H1 (cell line): ENCODE measurements at regions not wholly inside any gene's neighbourhood (a gene's known extent, or its start where the extent isn't known, plus 50 kb on each side); places are given as distances from the start of the nearest gene placed in this dataset.

ENCODE experiments used
- CTCF ChIA-PET: fragments of 300-600 bp; sonication (Branson Sonifier 250); formaldehyde crosslinking; loops from one replicate; lab custom pipeline; 2021; ENCODE audit not compliant: partially characterized antibody; lab: Charles Lee
- POLR2A ChIA-PET: fragments of 300-600 bp; sonication (Branson Sonifier 250); formaldehyde crosslinking; loops from one replicate; lab custom pipeline; 2021; ENCODE audit warnings: inconsistent platforms; ENCODE audit not compliant: partially characterized antibody; lab: Charles Lee
- DNase-seq, 2 experiments: peaks; one replicate each; pipeline versions ENCODE4 v3.0.0 to v3.0.0-alpha.2; 2010 to 2022; ENCODE audit warnings: low spot score in 2 of 2, low read depth in 1 of 2, mixed read lengths in 1 of 2
- FAIRE-seq: peaks from 2 replicates; lab custom pipeline; 2011; peaks lifted over from hg19 to GRCh38; lab: Jason Lieb, UNC
- H2AFZ ChIP-seq: 2 replicates; pipeline ENCODE4 v1.8.1; 2012; ENCODE audit warnings: low read length, inconsistent platforms
- H2AK5ac ChIP-seq: 2 replicates; pipeline ENCODE4 v1.6.1; 2013; ENCODE audit warnings: low read depth, low read length
- H2BK120ac ChIP-seq: replicated peaks from 2 replicates; pipeline ENCODE3; 2013; ENCODE audit warnings: low read depth, low read length, inconsistent platforms
- H2BK12ac ChIP-seq: 2 replicates; pipeline ENCODE4 v1.6.1; 2013; ENCODE audit warnings: low read depth, low read length
- H2BK15ac ChIP-seq: 2 replicates; pipeline ENCODE4 v1.6.1; 2013; ENCODE audit warnings: low read length
- H2BK20ac ChIP-seq: 2 replicates; pipeline ENCODE4 v1.6.1; 2013; ENCODE audit warnings: low read length
- H2BK5ac ChIP-seq: 2 replicates; pipeline ENCODE4 v1.6.1; 2013; ENCODE audit warnings: low read depth, low read length
- H3K14ac ChIP-seq: 2 replicates; pipeline ENCODE4 v1.6.1; 2013; ENCODE audit warnings: inconsistent platforms; ENCODE audit not compliant: insufficient read length
- H3K18ac ChIP-seq: 2 replicates; pipeline ENCODE4 v1.6.1; 2013; ENCODE audit warnings: low read length; ENCODE audit errors: extremely low read depth
- H3K23ac ChIP-seq: 2 replicates; pipeline ENCODE4 v1.6.1; 2013; ENCODE audit warnings: inconsistent platforms; ENCODE audit not compliant: insufficient read length
- H3K23me2 ChIP-seq: 2 replicates; pipeline ENCODE4 v1.6.1; 2013; ENCODE audit warnings: low read depth, low read length
- H3K27ac ChIP-seq: 2 replicates; pipeline ENCODE4 v1.6.1; 2011; ENCODE audit warnings: low read depth, low read length, inconsistent platforms
- H3K27me3 ChIP-seq, 4 experiments: replicated peaks in 1 of 4; 1 replicate in 1 of 4; 2 replicates in 3 of 4; pipeline versions ENCODE4 v1.6.1 to v1.8.1; 2011 to 2013; ENCODE audit warnings: low read length in 3 of 4, mild to moderate bottlenecking in 3 of 4, inconsistent platforms in 2 of 4, mixed read lengths in 2 of 4, moderate library complexity in 1 of 4; ENCODE audit not compliant: control insufficient read depth in 3 of 4, insufficient read depth in 3 of 4; ENCODE audit errors: extremely low read depth in 1 of 4
- H3K36me3 ChIP-seq, 4 experiments: 2 replicates each; pipeline versions ENCODE4 v1.6.1 to v1.8.1; 2011 to 2013; ENCODE audit warnings: mild to moderate bottlenecking in 4 of 4, low read length in 3 of 4, moderate library complexity in 2 of 4, control low read depth in 1 of 4, inconsistent platforms in 1 of 4; ENCODE audit not compliant: insufficient read depth in 4 of 4, control insufficient read depth in 2 of 4
- H3K4ac ChIP-seq: replicated peaks from 2 replicates; pipeline ENCODE3; 2013; ENCODE audit warnings: low read length, low read depth, mixed read lengths, inconsistent platforms; ENCODE audit not compliant: insufficient read length
- H3K4me1 ChIP-seq, 4 experiments: replicated peaks in 1 of 4; 1 replicate in 1 of 4; 2 replicates in 3 of 4; pipeline versions ENCODE4 v1.6.1 to v1.8.1; 2011 to 2013; ENCODE audit warnings: low read length in 3 of 4, inconsistent platforms in 2 of 4, mixed read lengths in 1 of 4; ENCODE audit not compliant: insufficient read depth in 4 of 4, control insufficient read depth in 3 of 4
- H3K4me2 ChIP-seq, 2 experiments: 2 replicates each; pipeline versions ENCODE4 v1.6.1 to v1.8.1; 2011 to 2013; ENCODE audit warnings: low read depth in 2 of 2, low read length in 2 of 2, control low read depth in 1 of 2, inconsistent platforms in 1 of 2, mild to moderate bottlenecking in 1 of 2; ENCODE audit not compliant: insufficient read depth in 1 of 2
- H3K4me3 ChIP-seq, 4 experiments: fragments of 200-600, 300-600 bp in 1 of 4; sonication (generic), shearing (Covaris generic), sonication (Bioruptor Twin) in 1 of 4; 2 replicates each; pipeline versions ENCODE4 v1.5.1 to v1.8.1; 2011 to 2016; ENCODE audit warnings: low read length in 4 of 4, low read depth in 3 of 4, control low read depth in 2 of 4, inconsistent platforms in 2 of 4, mild to moderate bottlenecking in 2 of 4, mixed read lengths in 1 of 4, moderate library complexity in 1 of 4; ENCODE audit not compliant: insufficient read depth in 2 of 4; ENCODE audit errors: extremely low read depth in 1 of 4
- H3K56ac ChIP-seq: replicated peaks from 2 replicates; pipeline ENCODE3; 2013; ENCODE audit warnings: low read depth, mild to moderate bottlenecking, mixed read lengths, low read length, inconsistent platforms; ENCODE audit not compliant: insufficient read length
- H3K79me1 ChIP-seq: 2 replicates; pipeline ENCODE4 v1.6.1; 2013; ENCODE audit warnings: low read depth, low read length, control low read depth
- H3K79me2 ChIP-seq, 2 experiments: 2 replicates each; pipeline versions ENCODE4 v1.6.1 to v1.8.1; 2012 to 2013; ENCODE audit warnings: low read length in 2 of 2, mild to moderate bottlenecking in 2 of 2, inconsistent platforms in 1 of 2; ENCODE audit not compliant: insufficient read depth in 2 of 2, control insufficient read depth in 1 of 2
- H3K9ac ChIP-seq, 4 experiments: replicated peaks in 1 of 4; 1 replicate in 1 of 4; 2 replicates in 3 of 4; pipeline versions ENCODE4 v1.6.1 to v1.8.1; 2011 to 2013; ENCODE audit warnings: low read depth in 3 of 4, low read length in 3 of 4, control low read depth in 2 of 4, mild to moderate bottlenecking in 2 of 4, moderate library complexity in 2 of 4, inconsistent platforms in 1 of 4; ENCODE audit errors: extremely low read depth in 1 of 4
- H3K9me3 ChIP-seq, 2 experiments: 2 replicates each; pipeline versions ENCODE4 v1.6.1 to v1.8.1; 2012 to 2013; ENCODE audit warnings: mild to moderate bottlenecking in 2 of 2, moderate library complexity in 2 of 2, control low read depth in 1 of 2, inconsistent platforms in 1 of 2, low read depth in 1 of 2, low read length in 1 of 2, mixed read lengths in 1 of 2; ENCODE audit not compliant: insufficient read depth in 2 of 2
- H4K20me1 ChIP-seq, 2 experiments: replicated peaks in 1 of 2; 2 replicates each; pipeline versions ENCODE3 to v1.8.1; 2011 to 2013; ENCODE audit warnings: inconsistent platforms in 2 of 2, low read length in 2 of 2, mild to moderate bottlenecking in 1 of 2; ENCODE audit not compliant: insufficient read depth in 2 of 2, control insufficient read depth in 1 of 2
- H4K5ac ChIP-seq: 2 replicates; pipeline ENCODE4 v1.6.1; 2013; ENCODE audit warnings: low read length, low read depth, mixed read lengths, inconsistent platforms; ENCODE audit not compliant: insufficient read length
- H4K8ac ChIP-seq: 2 replicates; pipeline ENCODE4 v1.8.0; 2013; ENCODE audit warnings: mild to moderate bottlenecking, moderate library complexity, low read length, inconsistent platforms; ENCODE audit not compliant: insufficient read depth; ENCODE audit errors: extremely low read depth
- H4K91ac ChIP-seq: replicated peaks from 2 replicates; pipeline ENCODE3; 2013; ENCODE audit warnings: low read length, mixed read lengths, inconsistent platforms; ENCODE audit not compliant: insufficient read length
- CBX5 ChIP-seq: fragments of 300-800, 300-1000 bp; sonication (generic); IDR thresholded peaks from 2 replicates; pipeline ENCODE4 v1.7.1; 2016; ENCODE audit warnings: antibody characterized with exemption, low read length, low read depth
- KDM1A ChIP-seq: fragments of 200-600, 300-600 bp; sonication (generic); IDR thresholded peaks from 2 replicates; pipeline ENCODE4 v1.7.1; 2016; ENCODE audit warnings: mild to moderate bottlenecking, low read length, borderline replicate concordance
- POLR2A ChIP-seq, 2 experiments: IDR thresholded peaks; 1 replicate in 1 of 2; 2 replicates in 1 of 2; pipeline ENCODE4 v1.6.1; 2011; ENCODE audit warnings: low read depth in 2 of 2, low read length in 2 of 2, mild to moderate bottlenecking in 2 of 2; ENCODE audit errors: control extremely low read depth in 1 of 2
- POLR2AphosphoS5 ChIP-seq: IDR thresholded peaks from 2 replicates; pipeline ENCODE4 v1.6.1; 2011; ENCODE audit warnings: low read depth, low read length
- SIN3A ChIP-seq, 2 experiments: IDR thresholded peaks in 1 of 2; conservative IDR thresholded peaks in 1 of 2; 2 replicates each; pipeline ENCODE4 v1.6.1; 2011 to 2012; ENCODE audit warnings: low read length in 2 of 2, improper control_type of control experiment in 1 of 2, low read depth in 1 of 2, mild to moderate bottlenecking in 1 of 2
- SP1 ChIP-seq: IDR thresholded peaks from 2 replicates; pipeline ENCODE4 v1.6.1; 2011; ENCODE audit warnings: low read depth, low read length
- WGBS, 2 experiments: shearing (Covaris generic) in 1 of 2; methylation state at CpG; one replicate each; pipeline versions ENCODE4 v1.1.6 to v1.1.7; 2013 to 2015; ENCODE audit warnings: low lambda C conversion rate in 2 of 2, mixed read lengths in 2 of 2, inconsistent platforms in 1 of 2, low coverage in 1 of 2, missing lambda C conversion rate in 1 of 2; ENCODE audit not compliant: insufficient replicate concordance in 2 of 2, insufficient coverage in 1 of 2, insufficient read length in 1 of 2; ENCODE audit errors: extremely low coverage in 1 of 2, missing lambda C conversion rate in 1 of 2; 5-methylcytosine and 5-hydroxymethylcytosine counted together

DNA sequence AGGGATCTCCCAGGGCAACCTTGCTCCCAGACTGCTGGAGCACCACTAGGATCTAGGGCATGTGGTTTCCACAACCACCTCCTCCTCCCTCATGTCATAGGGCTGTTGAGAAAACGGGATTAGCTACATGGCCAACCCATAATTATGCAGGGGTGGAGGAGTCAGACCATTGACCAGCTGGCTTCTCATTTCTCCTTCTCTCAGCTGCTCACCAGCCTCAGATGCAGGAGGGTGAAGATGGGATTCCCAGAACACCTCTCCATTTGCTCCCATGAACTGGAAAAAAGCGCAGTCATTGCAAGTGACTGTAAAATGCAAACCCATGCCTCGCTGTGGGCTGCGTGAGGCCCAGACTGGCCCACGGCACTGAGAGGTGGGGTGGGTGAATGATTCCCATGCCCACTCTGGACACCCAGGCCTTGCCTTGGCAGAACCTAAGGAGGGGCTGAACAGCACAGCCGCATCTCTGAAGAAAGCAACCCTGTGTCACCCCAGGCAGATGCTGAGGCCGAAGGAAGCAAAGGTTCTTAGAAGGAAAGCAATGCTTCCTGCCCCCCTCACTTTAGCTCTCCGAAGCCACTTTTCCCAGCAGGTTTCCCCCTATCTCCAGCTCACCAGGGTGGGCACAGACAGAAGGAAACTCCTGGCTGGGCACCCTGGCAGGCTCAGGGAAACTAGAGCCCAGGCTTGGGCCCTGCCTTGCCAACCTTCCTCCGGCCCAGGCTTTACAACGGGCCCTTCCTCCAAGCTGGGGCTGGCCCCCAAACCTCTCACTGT is 69.6 kb upstream of the RTN4 start:
- no peak overlapping the region; the same call in 1 of the 2 replicates for H2AK5ac ChIP-seq
- no peak overlapping the region for H3K27ac ChIP-seq
- no peak overlapping the region for H3K4me2 ChIP-seq
- no peaks in the 10 kb centered on the region for H3K27me3 ChIP-seq
- WGBS, 2 experiments, result 89% methylated on average over 10 of the region's 10 CpGs; no CpG with 5 or more reads in 1 of the 2 experiments
- H3K9me3 ChIP-seq, result no peaks in the 10 kb centered on the region
- CTCF ChIA-PET, result interaction anchor here (0.9 to 5.9 kb wide), 11 partner anchors 11 to 207 kb away, joined by 3 to 26 read pairs (median 4); no protein-coding TSS in a partner anchor
- no peak overlapping the region for H3K9ac ChIP-seq
- no peak overlapping the region for H2BK5ac ChIP-seq
- H3K23ac ChIP-seq, result no peak overlapping the region
- no peaks in the 10 kb centered on the region for H3K23me2 ChIP-seq
- DNase-seq (no peak), FAIRE-seq (no peak)
- peak overlapping the region; percentile 71; the same call in 1 of the 2 replicates for H2AFZ ChIP-seq
- H3K56ac ChIP-seq, result no peak overlapping the region
- H2BK120ac ChIP-seq, result no peak overlapping the region
- H3K14ac ChIP-seq, result no peak overlapping the region
- no peak overlapping the region for H3K4me3 ChIP-seq
- POLR2A ChIA-PET, result interaction anchor here (1.0 to 1.7 kb wide), 4 partner anchors 11 to 14 kb away, joined by 3 to 7 read pairs (median 6); no protein-coding TSS in a partner anchor
- no peaks in the 10 kb centered on the region for H3K79me2 ChIP-seq
- no peaks in the 10 kb centered on the region for H3K79me1 ChIP-seq
- peaks cover 2 to 9% (median 6%) of the 10 kb centered on the region in 4 experiments; a peak in 5 of 7 replicates for H3K4me1 ChIP-seq
- no peak overlapping the region for H4K91ac ChIP-seq
- H3K18ac ChIP-seq, result no peak overlapping the region
- TF ChIP-seq CBX5 (no peak), SIN3A (conservative IDR thresholded peaks at IDR 0.05 in 1 of 2, IDR thresholded peaks at IDR 0.05 in 1 of 2; ENCODE audit: low read depth in 1 of 2, low read length in 2 of 2) (no peak), SP1 (no peak), POLR2AphosphoS5 (no peak), KDM1A (no peak), POLR2A (IDR thresholded peaks at IDR 0.05; ENCODE audit: control extremely low read depth in 1 of 2, low read depth in 2 of 2, low read length in 2 of 2) (no peak)
- H3K4ac ChIP-seq, result peak overlapping the region; percentile 46
- peak overlapping the region; percentile 47; the same call in 1 of the 2 replicates for H2BK15ac ChIP-seq
- H3K36me3 ChIP-seq, result no peaks in the 10 kb centered on the region; a peak in 1 of 8 replicates
- no peak overlapping the region; the same call in 1 of the 2 replicates for H4K8ac ChIP-seq
- 0 out of 2 replicates have a peak overlapping the region, but pooled peaks have one; percentile 55 for H2BK20ac ChIP-seq
- H4K5ac ChIP-seq, result no peak overlapping the region
- H4K20me1 ChIP-seq, result no peaks in the 10 kb centered on the region
- peak overlapping the region; percentile 78; the same call in 1 of the 2 replicates for H2BK12ac ChIP-seq
